ENCODE measurements at regions not wholly inside any gene's neighbourhood (a gene's known extent, or its start where the extent isn't known, plus 50 kb on each side); places are given as distances from the start of the nearest gene placed in this dataset.
A peak's percentile ranks its signal among the peaks of the same experiment; 100 is the strongest.

DNA sequence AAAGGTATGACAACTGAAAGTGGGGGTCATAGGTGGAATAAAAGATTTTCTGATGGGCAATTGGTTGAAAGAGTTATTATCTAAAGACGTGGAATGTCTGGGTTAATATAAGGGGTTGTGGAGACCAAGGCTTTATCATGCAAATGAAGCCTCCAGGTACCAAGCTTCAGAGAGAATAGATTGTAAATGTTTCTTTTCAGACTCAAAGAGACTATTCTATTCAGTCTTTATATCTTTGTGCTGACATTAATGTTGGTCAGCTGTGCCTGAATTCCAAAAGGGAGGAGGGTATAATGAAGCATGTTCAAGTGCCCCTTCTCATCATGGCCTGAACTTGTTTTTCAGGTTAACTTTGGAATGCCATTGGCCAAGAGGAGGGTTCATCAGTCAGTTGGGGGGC is 145.3 kb downstream of the SETD4 start:
- DNase-seq: no peak
- no peaks in the 10 kb centered on the region for H3K27me3 ChIP-seq (ENCODE audit: control insufficient read depth, insufficient read depth)
- H3K27ac ChIP-seq (ENCODE audit: low read length): no peak overlapping the region
- H3K4me1 ChIP-seq (ENCODE audit: control insufficient read depth, insufficient read depth, low read length): no peaks in the 10 kb centered on the region
- no peak for ATAC-seq
- 74% methylated on average over 1 of the region's 1 CpG for WGBS
- intact Hi-C loops (cut with DNase I): no loop called here
- no peaks in the 10 kb centered on the region for H3K9me3 ChIP-seq (ENCODE audit: control insufficient read depth, low read length)
- H3K4me3 ChIP-seq (ENCODE audit: low read length): no peak overlapping the region

GRCh38 chr21:35911412-35912191 is 148.7 kb downstream of the SETD4 start:
- WGBS: 73% methylated on average over 4 of the region's 4 CpGs
- no peaks in the 10 kb centered on the region for H3K4me1 ChIP-seq (ENCODE audit: control insufficient read depth, insufficient read depth, low read length)
- H3K9me3 ChIP-seq (ENCODE audit: control insufficient read depth, low read length): no peaks in the 10 kb centered on the region
- DNase-seq (no peak), ATAC-seq (no peak)
- H3K27me3 ChIP-seq (ENCODE audit: control insufficient read depth, insufficient read depth): no peaks in the 10 kb centered on the region
- intact Hi-C loops (cut with DNase I): no loop called here
- H3K27ac ChIP-seq (ENCODE audit: low read length): no peak overlapping the region
- H3K4me3 ChIP-seq (ENCODE audit: low read length): no peak overlapping the region

- no peaks in the 10 kb centered on the region for H3K4me1 ChIP-seq (ENCODE audit: control insufficient read depth, insufficient read depth, low read length)
- no peaks in the 10 kb centered on the region for H3K9me3 ChIP-seq (ENCODE audit: control insufficient read depth, low read length)
- no peak overlapping the region for H3K4me3 ChIP-seq (ENCODE audit: low read length)
- intact Hi-C loops (cut with DNase I): no loop called here
- no peak for DNase-seq
- 61% methylated on average over 1 of the region's 1 CpG for WGBS
- H3K27me3 ChIP-seq (ENCODE audit: control insufficient read depth, insufficient read depth): no peaks in the 10 kb centered on the region
- H3K27ac ChIP-seq (ENCODE audit: low read length): no peak overlapping the region
- ATAC-seq: no peak
These were observed 150.7 kb downstream of the SETD4 start for GRCh38 chr21:35909456-35910223.

DNA sequence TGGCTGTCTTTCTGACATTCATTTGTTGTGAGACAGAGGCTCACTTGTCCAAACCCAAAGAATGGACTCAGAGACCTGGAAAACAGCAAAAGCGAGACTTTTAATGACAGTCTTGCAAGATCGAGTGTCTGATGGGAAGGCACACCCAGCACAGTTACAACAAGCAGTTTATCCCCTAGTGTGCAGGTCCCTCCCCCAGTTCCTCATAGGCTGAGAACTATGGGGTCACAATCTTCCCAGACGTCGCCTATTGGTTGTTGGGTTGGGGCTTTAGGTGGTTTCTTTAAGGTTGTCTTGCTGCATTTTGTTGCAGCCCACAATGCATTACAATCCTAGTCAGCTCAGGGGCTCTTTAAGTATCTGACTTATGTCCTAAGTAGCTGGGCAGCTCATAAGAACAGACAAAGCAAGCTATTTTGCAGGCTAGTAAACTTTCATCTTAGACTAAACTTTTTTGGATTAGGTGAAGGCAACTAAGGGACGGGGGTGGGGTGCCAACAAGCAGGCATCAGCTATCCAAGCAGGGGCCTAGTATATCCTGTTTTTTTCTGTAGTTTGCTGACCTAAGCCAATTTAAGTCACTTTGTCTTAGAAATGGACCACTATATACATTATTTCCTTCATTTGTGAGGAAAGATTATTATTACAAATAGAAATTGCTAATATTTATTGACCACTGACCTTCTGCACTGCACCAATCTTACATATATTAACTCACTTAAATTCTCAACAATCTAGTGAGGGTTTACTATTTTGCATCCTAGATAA is 151.8 kb downstream of the SETD4 start:
- WGBS: 83% methylated on average over 5 of the region's 5 CpGs
- Histone ChIP-seq H3K27ac (ENCODE audit: low read length) (no peak overlapping the region), H3K4me1 (ENCODE audit: control insufficient read depth, insufficient read depth, low read length) (no peaks in the 10 kb centered on the region), H3K27me3 (ENCODE audit: control insufficient read depth, insufficient read depth) (no peaks in the 10 kb centered on the region), H3K9me3 (ENCODE audit: control insufficient read depth, low read length) (no peaks in the 10 kb centered on the region), H3K4me3 (ENCODE audit: low read length) (no peak overlapping the region)
- intact Hi-C loops (cut with DNase I): no loop called here
- ATAC-seq (no peak), DNase-seq (no peak)

DNA sequence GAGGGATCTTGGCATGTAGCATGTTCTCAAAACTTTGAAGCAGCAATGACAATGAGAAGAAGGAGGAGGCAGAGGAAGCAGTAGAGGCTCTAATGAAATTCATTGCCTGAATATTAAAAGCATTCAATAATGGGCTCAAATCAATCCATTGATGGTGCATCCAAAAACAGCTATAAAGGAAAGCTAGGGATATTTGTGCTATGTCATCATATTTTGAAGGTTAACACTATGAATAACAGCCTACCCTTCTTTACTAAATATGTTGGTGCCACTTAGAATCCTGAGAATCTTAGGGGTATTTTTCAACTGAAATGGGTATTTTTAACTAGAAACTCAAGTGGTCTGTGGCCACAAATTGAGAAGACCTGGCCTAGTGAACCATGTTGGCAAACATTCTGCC is 153.7 kb downstream of the SETD4 start:
- H3K27ac ChIP-seq (ENCODE audit: low read length): no peak overlapping the region

GRCh38 chr21:35905963-35906345 is 154.4 kb downstream of the SETD4 start:
- no peaks in the 10 kb centered on the region for H3K4me1 ChIP-seq (ENCODE audit: control insufficient read depth, insufficient read depth, low read length)
- 78% methylated on average over 8 of the region's 8 CpGs for WGBS
- H3K27me3 ChIP-seq (ENCODE audit: control insufficient read depth, insufficient read depth): no peaks in the 10 kb centered on the region
- ATAC-seq (peak; percentile 62 to 67), DNase-seq (peak in 1 of 3 donors; percentile 52)
- no peaks in the 10 kb centered on the region for H3K9me3 ChIP-seq (ENCODE audit: control insufficient read depth, low read length)
- no peak overlapping the region for H3K4me3 ChIP-seq (ENCODE audit: low read length)
- H3K27ac ChIP-seq (ENCODE audit: low read length): no peak overlapping the region
- intact Hi-C loops (cut with DNase I): no loop called here

More for the DNA sequence above, 153.7 kb downstream of the SETD4 start:
- Histone ChIP-seq H3K4me1 (ENCODE audit: control insufficient read depth, insufficient read depth, low read length) (no peaks in the 10 kb centered on the region), H3K4me3 (ENCODE audit: low read length) (no peak overlapping the region), H3K9me3 (ENCODE audit: control insufficient read depth, low read length) (no peaks in the 10 kb centered on the region), H3K27me3 (ENCODE audit: control insufficient read depth, insufficient read depth) (no peaks in the 10 kb centered on the region)
- no peak for ATAC-seq
- DNase-seq: no peak
- intact Hi-C loops (cut with DNase I): no loop called here

GRCh38 chr21:35905096-35905962 is 155.0 kb downstream of the SETD4 start:
- intact Hi-C loops (cut with DNase I): no loop called here
- peak; percentile 95 to 98 for ATAC-seq
- no peaks in the 10 kb centered on the region for H3K9me3 ChIP-seq (ENCODE audit: control insufficient read depth, low read length)
- 41% methylated on average over 11 of the region's 11 CpGs for whole genome bisulfite sequencing
- no peaks in the 10 kb centered on the region for H3K4me1 ChIP-seq (ENCODE audit: control insufficient read depth, insufficient read depth, low read length)
- H3K27me3 ChIP-seq (ENCODE audit: control insufficient read depth, insufficient read depth): no peaks in the 10 kb centered on the region
- peak; percentile 65 to 85 (median 81) for DNase-seq
- no peak overlapping the region for H3K4me3 ChIP-seq (ENCODE audit: low read length)
- peak overlapping the region; percentile 64 for H3K27ac ChIP-seq (ENCODE audit: low read length)

- 69% methylated on average over 4 of the region's 4 CpGs for WGBS
- H3K27ac ChIP-seq (ENCODE audit: low read length): no peak overlapping the region
- H3K27me3 ChIP-seq (ENCODE audit: control insufficient read depth, insufficient read depth): no peaks in the 10 kb centered on the region
- DNase-seq (no peak), ATAC-seq (no peak)
- intact Hi-C loops (cut with DNase I): no loop called here
- H3K4me1 ChIP-seq (ENCODE audit: control insufficient read depth, insufficient read depth, low read length): no peaks in the 10 kb centered on the region
- H3K4me3 ChIP-seq (ENCODE audit: low read length): no peak overlapping the region
- no peaks in the 10 kb centered on the region for H3K9me3 ChIP-seq (ENCODE audit: control insufficient read depth, low read length)
These were observed 159.8 kb downstream of the SETD4 start for GRCh38 chr21:35900539-35900938.

DNA sequence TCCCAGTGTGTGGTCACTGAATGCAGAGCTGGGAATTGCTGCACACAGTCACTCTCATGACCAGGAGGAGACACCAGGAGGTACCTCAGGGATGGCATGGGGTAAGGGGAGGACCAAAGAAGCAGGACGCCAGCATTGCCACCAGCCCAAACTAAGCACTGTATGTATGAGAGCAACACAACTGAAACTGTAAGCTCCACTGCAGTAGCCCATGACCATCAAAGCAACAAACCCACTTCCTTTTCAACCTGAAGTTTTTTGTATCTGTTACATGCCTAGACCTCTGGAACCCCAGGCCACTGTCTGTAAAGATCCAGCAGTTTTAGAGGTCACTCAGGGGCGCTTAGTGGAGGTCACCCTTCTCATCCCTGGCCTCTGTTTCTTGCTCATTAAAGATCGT is 164.3 kb downstream of the SETD4 start:
- H3K4me1 ChIP-seq (ENCODE audit: control insufficient read depth, insufficient read depth, low read length): no peaks in the 10 kb centered on the region
- no peak overlapping the region for H3K27ac ChIP-seq (ENCODE audit: low read length)
- no peak for ATAC-seq
- no peak for DNase-seq
- no peaks in the 10 kb centered on the region for H3K27me3 ChIP-seq (ENCODE audit: control insufficient read depth, insufficient read depth)
- no peak overlapping the region for H3K4me3 ChIP-seq (ENCODE audit: low read length)
- intact Hi-C loops (cut with DNase I): no loop called here
- WGBS: 85% methylated on average over 3 of the region's 3 CpGs
- no peaks in the 10 kb centered on the region for H3K9me3 ChIP-seq (ENCODE audit: control insufficient read depth, low read length)

- no peaks in the 10 kb centered on the region for H3K9me3 ChIP-seq (ENCODE audit: control insufficient read depth, low read length)
- intact Hi-C loops (cut with DNase I): no loop called here
- H3K27me3 ChIP-seq (ENCODE audit: control insufficient read depth, insufficient read depth): no peaks in the 10 kb centered on the region
- WGBS: 92% methylated on average over 2 of the region's 2 CpGs
- DNase-seq (no peak), ATAC-seq (no peak)
- no peaks in the 10 kb centered on the region for H3K4me1 ChIP-seq (ENCODE audit: control insufficient read depth, insufficient read depth, low read length)
- no peak overlapping the region for H3K27ac ChIP-seq (ENCODE audit: low read length)
- H3K4me3 ChIP-seq (ENCODE audit: low read length): no peak overlapping the region
These were observed 164.7 kb downstream of the SETD4 start for GRCh38 chr21:35895598-35895997.
